CD4-positive, alpha-beta T cell (primary cell): ENCODE measurements at regions not wholly inside any gene's neighbourhood (a gene's known extent, or its start where the extent isn't known, plus 50 kb on each side); places are given as distances from the start of the nearest gene placed in this dataset.

ENCODE experiments used
- ATAC-seq: fragments of 200-7000 bp; cut with Tn5 transposase; one replicate; pipeline ENCODE4 v1.10.0; 2022; ENCODE audit warnings: mild to moderate bottlenecking; ENCODE audit not compliant: poor library complexity
- CTCF ChIA-PET: fragments of 350-600 bp; sonication (Branson Sonifier 250); formaldehyde crosslinking; loops from one replicate; lab custom pipeline; 2021; ENCODE audit warnings: antibody characterized with exemption, inconsistent platforms; lab: Charles Lee
- POLR2A ChIA-PET: fragments of 350-600 bp; sonication (Branson Sonifier 250); formaldehyde crosslinking; loops from one replicate; lab custom pipeline; 2021; ENCODE audit warnings: antibody characterized with exemption, inconsistent platforms; lab: Charles Lee
- DNase-seq, 14 experiments: peaks; one replicate each; pipeline ENCODE4 v3.0.0-alpha.2; 2013 to 2020; ENCODE audit warnings: mixed read lengths in 2 of 14
- H3K27ac ChIP-seq, 2 donors: one replicate each; pipeline versions ENCODE4 v1.5.1 to v1.7.0; 2013; ENCODE audit warnings: low read length in 2 of 2, low read depth in 1 of 2, mild to moderate bottlenecking in 1 of 2
- H3K27me3 ChIP-seq, 2 experiments: 1 replicate in 1 of 2; 2 replicates in 1 of 2; pipeline versions ENCODE4 v1.6.1 to v1.7.0; 2013; ENCODE audit warnings: low read length in 2 of 2, control low read depth in 1 of 2, mild to moderate bottlenecking in 1 of 2, moderate library complexity in 1 of 2; ENCODE audit not compliant: insufficient read depth in 2 of 2, control insufficient read depth in 1 of 2
- H3K36me3 ChIP-seq: one replicate; pipeline ENCODE4 v1.6.1; 2013; ENCODE audit warnings: low read length, control low read depth; ENCODE audit not compliant: insufficient read depth
- H3K4me1 ChIP-seq: one replicate; pipeline ENCODE4 v1.6.1; 2013; ENCODE audit warnings: low read length, control low read depth; ENCODE audit not compliant: insufficient read depth
- H3K4me3 ChIP-seq: one replicate; pipeline ENCODE4 v1.5.1; 2013; ENCODE audit warnings: mild to moderate bottlenecking, low read length, moderate library complexity
- H3K9me3 ChIP-seq, 2 experiments: 1 replicate in 1 of 2; 2 replicates in 1 of 2; pipeline versions ENCODE4 v1.6.1 to v1.7.0; 2013; ENCODE audit warnings: low read length in 2 of 2, mild to moderate bottlenecking in 2 of 2, control low read depth in 1 of 2, moderate library complexity in 1 of 2; ENCODE audit not compliant: control insufficient read depth in 1 of 2, insufficient read depth in 1 of 2
- H3K27ac Mint-ChIP-seq: one replicate; pipeline ENCODE4 v1.8.0; 2020; ENCODE audit warnings: mixed read lengths
- H3K27me3 Mint-ChIP-seq: one replicate; pipeline ENCODE4 v1.8.0; 2021; ENCODE audit warnings: mixed read lengths
- H3K36me3 Mint-ChIP-seq: one replicate; pipeline ENCODE4 v1.8.0; 2021; ENCODE audit warnings: low read depth, mixed read lengths
- H3K4me1 Mint-ChIP-seq: one replicate; pipeline ENCODE4 v1.8.0; 2021; ENCODE audit warnings: low read depth, mixed read lengths
- H3K4me3 Mint-ChIP-seq: one replicate; pipeline ENCODE4 v1.8.0; 2020; ENCODE audit warnings: mild to moderate bottlenecking, mixed read lengths
- H3K9me3 Mint-ChIP-seq: one replicate; pipeline ENCODE4 v1.8.0; 2020; ENCODE audit warnings: mixed read lengths
- CTCF ChIP-seq: fragments of 200-600 bp; IDR thresholded peaks from one replicate; pipeline ENCODE4 v1.8.0; 2022; ENCODE audit warnings: antibody characterized with exemption, mild to moderate bottlenecking
- intact Hi-C, 2 experiments: fragments of 100-400 bp; cut with DNase I in 1 of 2; cut with micrococcal nuclease in 1 of 2; formaldehyde crosslinking; loops; one replicate each; pipeline versions ENCODE4 v1.15.1 to v1.9.0; 2023 to 2025; cut with DNase I, micrococcal nuclease

- Mint-ChIP-seq H3K27me3 (no peaks in the 10 kb centered on the region), H3K4me3 (no peak overlapping the region), H3K27ac (no peak overlapping the region), H3K36me3 (no peaks in the 10 kb centered on the region), H3K9me3 (peaks cover 11% of the 10 kb centered on the region), H3K4me1 (no peaks in the 10 kb centered on the region)
- CTCF ChIA-PET: no interaction called here
- intact Hi-C loops: loop anchor here in 1 of 2 experiments (2.0 kb wide), 1 partner anchor 51 kb away; no protein-coding TSS in a partner anchor
- POLR2A ChIA-PET: no interaction called here
- Histone ChIP-seq H3K4me1 (no peaks in the 10 kb centered on the region), H3K4me3 (no peak overlapping the region), H3K9me3 (peaks cover 0 to 8% of the 10 kb centered on the region in 2 experiments), H3K27ac (no peak overlapping the region), H3K27me3 (no peaks in the 10 kb centered on the region), H3K36me3 (no peaks in the 10 kb centered on the region)
- no peak for TF ChIP-seq CTCF
- DNase-seq (no peak), ATAC-seq (no peak)
Measured at GRCh38 chr12:125824276-125824675, 759.0 kb downstream of the AACS start.

GRCh38 chr12:125835852-125836251, 770.6 kb downstream of the AACS start:
- Histone ChIP-seq H3K9me3 (peaks cover 0 to 4% of the 10 kb centered on the region in 2 experiments), H3K4me1 (no peaks in the 10 kb centered on the region), H3K27ac (no peak overlapping the region), H3K4me3 (no peak overlapping the region), H3K36me3 (no peaks in the 10 kb centered on the region), H3K27me3 (no peaks in the 10 kb centered on the region)
- intact Hi-C loops: no loop called here
- Mint-ChIP-seq H3K9me3 (peaks cover 4% of the 10 kb centered on the region), H3K4me1 (no peaks in the 10 kb centered on the region), H3K4me3 (no peak overlapping the region), H3K36me3 (no peaks in the 10 kb centered on the region), H3K27ac (no peak overlapping the region), H3K27me3 (no peaks in the 10 kb centered on the region)
- no peak for TF ChIP-seq CTCF
- DNase-seq: no peak
- ChIA-PET CTCF (no interaction called here), POLR2A (no interaction called here)
- ATAC-seq: no peak

- Histone ChIP-seq H3K27ac (no peak overlapping the region), H3K27me3 (peaks cover 0 to 2% of the 10 kb centered on the region in 2 experiments), H3K4me3 (no peak overlapping the region), H3K9me3 (peaks cover 0 to 4% of the 10 kb centered on the region in 2 experiments), H3K4me1 (no peaks in the 10 kb centered on the region), H3K36me3 (no peaks in the 10 kb centered on the region)
- no peak for TF ChIP-seq CTCF
- H3K27me3 Mint-ChIP-seq: no peaks in the 10 kb centered on the region
- H3K9me3 Mint-ChIP-seq: peaks cover 4% of the 10 kb centered on the region
- CTCF ChIA-PET: no interaction called here
- no peak overlapping the region for H3K4me3 Mint-ChIP-seq
- DNase-seq (no peak), ATAC-seq (no peak)
- H3K36me3 Mint-ChIP-seq: no peaks in the 10 kb centered on the region
- H3K27ac Mint-ChIP-seq: no peak overlapping the region
- H3K4me1 Mint-ChIP-seq: no peaks in the 10 kb centered on the region
- POLR2A ChIA-PET: no interaction called here
- intact Hi-C loops: no loop called here
Measured at GRCh38 chr12:125836647-125837046, 771.4 kb downstream of the AACS start.
